ENCODE measurements at regions not wholly inside any gene's neighbourhood (a gene's known extent, or its start where the extent isn't known, plus 50 kb on each side); places are given as distances from the start of the nearest gene placed in this dataset.

- TF ChIP-seq, protein P1, sequence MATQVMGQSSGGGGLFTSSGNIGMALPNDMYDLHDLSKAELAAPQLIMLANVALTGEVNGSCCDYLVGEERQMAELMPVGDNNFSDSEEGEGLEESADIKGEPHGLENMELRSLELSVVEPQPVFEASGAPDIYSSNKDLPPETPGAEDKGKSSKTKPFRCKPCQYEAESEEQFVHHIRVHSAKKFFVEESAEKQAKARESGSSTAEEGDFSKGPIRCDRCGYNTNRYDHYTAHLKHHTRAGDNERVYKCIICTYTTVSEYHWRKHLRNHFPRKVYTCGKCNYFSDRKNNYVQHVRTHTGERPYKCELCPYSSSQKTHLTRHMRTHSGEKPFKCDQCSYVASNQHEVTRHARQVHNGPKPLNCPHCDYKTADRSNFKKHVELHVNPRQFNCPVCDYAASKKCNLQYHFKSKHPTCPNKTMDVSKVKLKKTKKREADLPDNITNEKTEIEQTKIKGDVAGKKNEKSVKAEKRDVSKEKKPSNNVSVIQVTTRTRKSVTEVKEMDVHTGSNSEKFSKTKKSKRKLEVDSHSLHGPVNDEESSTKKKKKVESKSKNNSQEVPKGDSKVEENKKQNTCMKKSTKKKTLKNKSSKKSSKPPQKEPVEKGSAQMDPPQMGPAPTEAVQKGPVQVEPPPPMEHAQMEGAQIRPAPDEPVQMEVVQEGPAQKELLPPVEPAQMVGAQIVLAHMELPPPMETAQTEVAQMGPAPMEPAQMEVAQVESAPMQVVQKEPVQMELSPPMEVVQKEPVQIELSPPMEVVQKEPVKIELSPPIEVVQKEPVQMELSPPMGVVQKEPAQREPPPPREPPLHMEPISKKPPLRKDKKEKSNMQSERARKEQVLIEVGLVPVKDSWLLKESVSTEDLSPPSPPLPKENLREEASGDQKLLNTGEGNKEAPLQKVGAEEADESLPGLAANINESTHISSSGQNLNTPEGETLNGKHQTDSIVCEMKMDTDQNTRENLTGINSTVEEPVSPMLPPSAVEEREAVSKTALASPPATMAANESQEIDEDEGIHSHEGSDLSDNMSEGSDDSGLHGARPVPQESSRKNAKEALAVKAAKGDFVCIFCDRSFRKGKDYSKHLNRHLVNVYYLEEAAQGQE (IDR thresholded peaks at IDR 0.05; ENCODE audit: low read depth) = no peak
- TF ChIP-seq SIN3A (IDR thresholded peaks at IDR 0.05; ENCODE audit: low read depth) = no peak
- TF ChIP-seq EZH2 (IDR thresholded peaks at IDR 0.05) = no peak
- TF ChIP-seq ZFX (IDR thresholded peaks at IDR 0.05) = no peak
- TF ChIP-seq ZNF274 (IDR thresholded peaks at IDR 0.05; ENCODE audit: low read depth, low read length) = no peak
- TF ChIP-seq, protein P2, sequence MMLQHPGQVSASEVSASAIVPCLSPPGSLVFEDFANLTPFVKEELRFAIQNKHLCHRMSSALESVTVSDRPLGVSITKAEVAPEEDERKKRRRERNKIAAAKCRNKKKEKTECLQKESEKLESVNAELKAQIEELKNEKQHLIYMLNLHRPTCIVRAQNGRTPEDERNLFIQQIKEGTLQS (IDR thresholded peaks at IDR 0.05) = no peak
- no peak for TF ChIP-seq YY1 (IDR thresholded peaks at IDR 0.05; ENCODE audit: extremely low read depth, insufficient replicate concordance, low read depth, low read length)
- no peak for TF ChIP-seq EZH2phosphoT487 (IDR thresholded peaks at IDR 0.05; ENCODE audit: borderline replicate concordance)
- no peak for TF ChIP-seq CBX3 (IDR thresholded peaks at IDR 0.05; ENCODE audit: low read depth)
Measured at GRCh38 chr5:156103155-156103885, 223.6 kb upstream of the SGCD start (continued).

DNA sequence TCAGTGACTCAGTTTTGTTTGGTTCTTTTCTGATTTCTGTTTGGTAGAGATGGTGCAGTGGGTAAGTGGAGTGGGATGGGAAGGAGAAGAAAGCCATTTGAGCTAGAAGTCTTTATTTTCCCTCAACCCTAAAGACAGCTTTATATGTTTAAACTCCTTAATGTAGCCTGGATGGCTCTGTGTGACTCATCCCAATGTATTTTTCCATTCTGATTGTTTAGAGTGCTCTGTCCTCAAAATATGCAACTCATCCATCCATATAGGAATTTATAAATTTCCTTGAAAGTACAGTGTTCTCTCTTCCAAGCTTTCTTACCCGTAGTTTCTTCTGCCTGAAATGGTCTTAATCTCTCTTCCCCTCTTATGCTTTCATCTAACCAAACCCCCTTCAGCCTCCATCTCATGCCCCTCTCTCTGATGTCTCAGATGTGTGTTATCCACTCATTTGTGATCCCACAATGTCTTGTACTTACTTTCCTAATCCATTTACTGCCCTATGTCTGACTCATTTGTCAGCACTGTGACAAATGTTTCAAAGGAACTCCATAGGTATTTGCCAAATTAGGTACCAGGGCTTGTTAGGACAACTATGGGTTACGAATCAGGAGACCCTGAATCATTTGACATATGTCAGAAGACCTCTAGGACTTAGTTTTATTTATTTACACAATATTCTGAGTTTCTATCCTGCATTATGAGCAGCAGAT, 217.5 kb upstream of the SGCD start:
- intact Hi-C loops (cut with micrococcal nuclease) = no loop called here
- H3K4me2 ChIP-seq (ENCODE audit: low read length) = no peak overlapping the region
- ChIA-PET RAD21 (ENCODE audit: low non-redundant PET in 1 of 2, low total read pairs in 2 of 2, uncharacterized antibody in 2 of 2, unreplicated experiment in 2 of 2) (no interaction called here), CTCF (no interaction called here), POLR2A (no interaction called here)
- H3K9ac ChIP-seq (ENCODE audit: low read length) = no peak overlapping the region
- DNase-seq (ENCODE audit: low read depth, low spot score) (no peak), ATAC-seq (no peak)
- no peak overlapping the region for H3K27ac ChIP-seq (ENCODE audit: low read depth, low read length)
- H3K36me3 ChIP-seq (ENCODE audit: control insufficient read depth in 1 of 2, insufficient read depth in 2 of 2, low read length in 2 of 2) = no peaks in the 10 kb centered on the region
- no peaks in the 10 kb centered on the region for H3K27me3 ChIP-seq (ENCODE audit: insufficient read depth, low read length)
- BruUV-seq (replicated peaks) = no TSS peak
- no peak overlapping the region for H2AFZ ChIP-seq (ENCODE audit: low read depth, low read length, poor library complexity, severe bottlenecking)
- H3K4me3 ChIP-seq (replicated peaks in 1 of 2; ENCODE audit: low read depth in 1 of 2, low read length in 2 of 2) = no peak overlapping the region
- no peaks in the 10 kb centered on the region for H3K79me2 ChIP-seq (ENCODE audit: insufficient read depth, low read length)
- no peaks in the 10 kb centered on the region for H3K9me2 ChIP-seq (ENCODE audit: insufficient read depth)
- no peaks in the 10 kb centered on the region for H3K4me1 ChIP-seq (ENCODE audit: control insufficient read depth in 1 of 2, insufficient read depth in 2 of 2, low read length in 2 of 2)
- peaks cover 0 to 3% of the 10 kb centered on the region in 2 experiments; a peak in 1 of 4 replicates for H3K9me3 ChIP-seq (ENCODE audit: control insufficient read depth in 1 of 2, insufficient read depth in 1 of 2, low read depth in 1 of 2, low read length in 2 of 2)
- H4K20me1 ChIP-seq (ENCODE audit: insufficient read depth) = no peaks in the 10 kb centered on the region
- no peak for TF ChIP-seq POLR2AphosphoS5 (IDR thresholded peaks at IDR 0.05; ENCODE audit: low read depth, low read length)
- no peak for TF ChIP-seq ELF1 (IDR thresholded peaks at IDR 0.05; ENCODE audit: borderline replicate concordance, low read depth)
- no peak for TF ChIP-seq FOSL1 (IDR thresholded peaks at IDR 0.05; ENCODE audit: low read depth)
- TF ChIP-seq JUND (IDR thresholded peaks at IDR 0.05) = no peak
- no peak for TF ChIP-seq TCF7L2 (IDR thresholded peaks at IDR 0.05; ENCODE audit: borderline replicate concordance, extremely low read depth, insufficient read depth, insufficient read length)
- no peak for TF ChIP-seq CBX3 (IDR thresholded peaks at IDR 0.05; ENCODE audit: low read depth)
- TF ChIP-seq EZH2phosphoT487 (IDR thresholded peaks at IDR 0.05; ENCODE audit: borderline replicate concordance) = no peak
- TF ChIP-seq, protein P1 (IDR thresholded peaks at IDR 0.05; ENCODE audit: low read depth) = no peak
